Gastrocnemius medialis (tissue), 4 donors: ENCODE measurements at regions not wholly inside any gene's neighbourhood (a gene's known extent, or its start where the extent isn't known, plus 50 kb on each side); places are given as distances from the start of the nearest gene placed in this dataset.

Source experiments
- ATAC-seq, 2 donors: fragments of 150-250 bp; one replicate each; pipeline ENCODE4 v1.9.1; 2016
- DNase-seq, 2 donors: peaks; one replicate each; pipeline ENCODE4 v3.0.0-alpha.2; 2019
- H3K27ac ChIP-seq, 4 donors: fragments of 200-600 bp; sonication (generic); 1 replicate in 1 of 4; 2 replicates in 3 of 4; pipeline ENCODE4 v1.5.1; 2016 to 2018; ENCODE audit warnings: mild to moderate bottlenecking in 2 of 4, moderate library complexity in 1 of 4
- H3K27me3 ChIP-seq, 3 donors: fragments of 200-600 bp; sonication (generic) in 2 of 3; 1 replicate in 1 of 3; 2 replicates in 2 of 3; pipeline versions ENCODE4 v1.5.1 to v1.6.0; 2016 to 2019; ENCODE audit warnings: mild to moderate bottlenecking in 1 of 3, moderate library complexity in 1 of 3
- H3K36me3 ChIP-seq, 2 donors: fragments of 200-600 bp; sonication (generic) in 1 of 2; one replicate each; pipeline ENCODE4 v1.5.1; 2017 to 2018
- H3K4me1 ChIP-seq, 2 donors: fragments of 200-600 bp; sonication (generic) in 1 of 2; one replicate each; pipeline ENCODE4 v1.5.1; 2016 to 2017; ENCODE audit warnings: mild to moderate bottlenecking in 2 of 2
- H3K4me3 ChIP-seq, 4 donors: fragments of 200-600 bp; sonication (generic) in 3 of 4; 1 replicate in 1 of 4; 2 replicates in 3 of 4; pipeline ENCODE4 v1.5.1; 2016 to 2019; ENCODE audit warnings: mild to moderate bottlenecking in 2 of 4
- H3K9me3 ChIP-seq, 3 donors: fragments of 200-600 bp; sonication (generic) in 2 of 3; 1 replicate in 1 of 3; 2 replicates in 2 of 3; pipeline ENCODE4 v1.5.1; 2016 to 2019
- CTCF ChIP-seq, 5 experiments: fragments of 450-650 bp in 3 of 5; fragments of 200-600 bp in 2 of 5; sonication (generic) in 2 of 5; IDR thresholded peaks in 4 of 5; conservative IDR thresholded peaks in 1 of 5; 1 replicate in 4 of 5; 2 replicates in 1 of 5; pipeline ENCODE4 v1.5.1; 2016 to 2019; ENCODE audit warnings: antibody characterized with exemption in 5 of 5, mild to moderate bottlenecking in 3 of 5, moderate library complexity in 3 of 5
- POLR2A ChIP-seq, 2 donors: fragments of 450-650 bp; IDR thresholded peaks; one replicate each; pipeline ENCODE4 v1.6.1; 2017; ENCODE audit warnings: antibody characterized with exemption in 2 of 2, mild to moderate bottlenecking in 2 of 2, moderate library complexity in 2 of 2
- in situ Hi-C, 4 donors: fragments of 200-750 bp; cut with MboI; loops; one replicate each; pipeline versions ENCODE4 v1.15.0 to v1.8.0; 2017; ENCODE audit warnings: low sequenced_read_pairs in 4 of 4
- intact Hi-C: fragments of 100-400 bp; cut with DNase I; formaldehyde crosslinking; loops from one replicate; pipeline ENCODE4 v1.15.1; 2023; ENCODE audit warnings: low total_unique reads

DNA sequence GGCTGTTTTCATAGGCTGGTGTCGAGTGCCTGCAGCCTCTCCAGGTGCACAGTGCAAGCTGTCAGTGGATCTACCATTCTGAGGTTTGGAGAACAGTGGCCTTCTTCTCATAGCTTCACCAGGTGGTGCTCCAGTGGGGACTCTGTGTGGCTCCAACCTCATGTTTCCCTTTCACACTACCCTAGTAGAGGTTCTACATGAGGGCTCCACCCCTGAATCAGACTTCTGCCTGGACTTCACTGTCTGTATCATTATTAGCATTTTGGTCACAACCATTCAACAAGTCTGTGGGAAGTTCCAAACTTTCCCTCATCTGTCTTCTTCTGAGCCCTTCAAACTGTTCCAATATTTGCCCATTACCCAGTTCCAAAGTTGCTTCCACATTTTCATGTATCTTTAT, 1003.7 kb downstream of the MCTP2 start:
- DNase-seq, result no peak
- no peak for TF ChIP-seq CTCF (IDR thresholded peaks at IDR 0.05 in 4 of 5, conservative IDR thresholded peaks at IDR 0.05 in 1 of 5)
- TF ChIP-seq POLR2A (IDR thresholded peaks at IDR 0.05), result no peak
- Histone ChIP-seq H3K27me3 (no peaks in the 10 kb centered on the region), H3K4me3 (no peak overlapping the region), H3K9me3 (no peaks in the 10 kb centered on the region), H3K4me1 (no peaks in the 10 kb centered on the region), H3K36me3 (no peaks in the 10 kb centered on the region), H3K27ac (no peak overlapping the region)
- intact Hi-C loops, result no loop called here
- in situ Hi-C loops, result no loop called here
- no peak for ATAC-seq

DNA sequence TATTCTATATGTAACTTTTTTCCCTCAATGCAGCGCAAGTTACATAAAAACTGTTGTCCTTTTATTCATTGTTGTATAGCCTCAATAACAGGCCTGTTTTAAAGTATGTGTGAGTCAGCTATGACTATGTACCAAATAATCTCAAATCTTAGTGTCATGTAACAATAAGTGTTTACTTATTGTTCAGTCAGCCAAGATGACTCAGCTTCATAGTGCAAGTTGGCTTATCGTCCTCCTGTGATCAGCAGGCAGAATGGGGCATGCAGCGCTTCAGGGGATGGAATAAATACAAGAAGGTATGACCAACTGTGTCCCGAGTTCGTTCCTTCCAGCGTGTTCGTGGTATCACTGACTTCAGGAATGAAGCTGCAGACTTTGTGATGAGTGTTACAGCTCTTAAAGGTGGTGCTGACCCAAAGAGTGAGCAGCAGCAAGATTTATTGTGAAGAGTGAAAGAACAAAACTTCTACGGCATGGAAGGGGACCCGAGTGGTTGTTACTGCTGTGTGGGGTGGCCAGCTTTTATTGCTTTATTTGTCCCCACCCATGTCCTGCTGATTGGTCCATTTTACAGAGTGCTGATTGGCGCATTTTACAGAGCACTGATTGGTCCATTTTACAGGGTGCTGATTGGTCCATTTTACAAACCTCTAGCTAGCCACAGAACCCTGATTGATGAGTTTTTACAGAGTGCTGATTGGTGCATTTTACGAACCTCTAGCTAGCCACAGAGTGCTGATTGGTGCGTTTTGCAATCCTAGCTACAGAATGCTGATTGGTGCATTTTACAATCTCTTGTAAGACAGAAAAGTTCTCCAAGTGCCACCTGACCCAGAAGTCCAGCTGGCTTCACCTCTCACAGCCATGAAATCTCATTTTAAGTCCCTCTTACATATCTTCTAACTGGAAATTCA, 1016.0 kb downstream of the MCTP2 start:
- DNase-seq (no peak), ATAC-seq (no peak)
- H3K9me3 ChIP-seq, result no peaks in the 10 kb centered on the region
- TF ChIP-seq CTCF (IDR thresholded peaks at IDR 0.05 in 4 of 5, conservative IDR thresholded peaks at IDR 0.05 in 1 of 5), result no peak
- TF ChIP-seq POLR2A (IDR thresholded peaks at IDR 0.05), result no peak
- intact Hi-C loops (no loop called here), in situ Hi-C loops (no loop called here)
- H3K36me3 ChIP-seq, result no peaks in the 10 kb centered on the region
- no peak overlapping the region for H3K27ac ChIP-seq
- H3K4me1 ChIP-seq, result no peaks in the 10 kb centered on the region
- no peak overlapping the region for H3K4me3 ChIP-seq
- no peaks in the 10 kb centered on the region for H3K27me3 ChIP-seq

GRCh38 chr15:95249524-95249923, 1018.2 kb downstream of the MCTP2 start:
- Histone ChIP-seq H3K27me3 (no peaks in the 10 kb centered on the region), H3K36me3 (no peaks in the 10 kb centered on the region), H3K4me1 (no peaks in the 10 kb centered on the region), H3K9me3 (no peaks in the 10 kb centered on the region), H3K4me3 (peak overlapping the region in 1 of 4 donors; percentile 9), H3K27ac (no peak overlapping the region)
- intact Hi-C loops, result no loop called here
- TF ChIP-seq POLR2A (IDR thresholded peaks at IDR 0.05), result no peak
- TF ChIP-seq CTCF (IDR thresholded peaks at IDR 0.05 in 4 of 5, conservative IDR thresholded peaks at IDR 0.05 in 1 of 5), result no peak
- in situ Hi-C loops, result no loop called here
- ATAC-seq (no peak), DNase-seq (no peak)

DNA sequence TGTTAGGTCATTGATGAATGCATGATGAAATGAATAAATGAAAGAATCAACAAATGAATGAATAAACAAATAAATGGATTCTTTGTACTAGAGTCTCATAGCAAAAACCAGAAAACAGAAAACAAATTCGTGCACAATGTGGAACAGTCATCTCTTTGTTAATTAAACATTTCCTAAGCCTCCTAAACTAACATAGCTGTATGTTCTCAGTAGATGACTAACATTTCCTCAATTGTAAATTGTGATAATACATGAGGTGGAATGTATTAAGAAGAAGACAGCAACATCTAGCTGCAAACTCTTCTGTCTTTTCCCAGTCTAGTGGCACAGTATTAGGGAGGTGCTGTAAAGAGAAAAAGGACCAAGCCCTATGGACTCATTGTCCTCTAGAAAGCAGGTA, 1021.0 kb downstream of the MCTP2 start:
- no peak for ATAC-seq
- in situ Hi-C loops, result loop anchor here in 3 of 4 donors (25.0 kb wide), 4 partner anchors 910 to 1985 kb away; partner anchors contain the start of gene NR2F2 (in 1 of the 3)

More for the DNA sequence above, 1021.0 kb downstream of the MCTP2 start:
- Histone ChIP-seq H3K4me1 (no peaks in the 10 kb centered on the region), H3K4me3 (no peak overlapping the region), H3K27me3 (no peaks in the 10 kb centered on the region), H3K36me3 (no peaks in the 10 kb centered on the region), H3K9me3 (no peaks in the 10 kb centered on the region), H3K27ac (no peak overlapping the region)
- intact Hi-C loops, result loop anchor here (10.0 kb wide), 1 partner anchor 1642 kb away; no protein-coding TSS in a partner anchor
- TF ChIP-seq POLR2A (IDR thresholded peaks at IDR 0.05), result no peak
- TF ChIP-seq CTCF (IDR thresholded peaks at IDR 0.05 in 4 of 5, conservative IDR thresholded peaks at IDR 0.05 in 1 of 5), result no peak
- no peak for DNase-seq
